Stimulated activated CD4-positive, alpha-beta T cell treated with anti-CD3 and anti-CD28 coated beads, Interleukin-1b, Interleukin-23, amount 100 ng/mL, for 48 hours (primary cell): ENCODE measurements at regions not wholly inside any gene's neighbourhood (a gene's known extent, or its start where the extent isn't known, plus 50 kb on each side); places are given as distances from the start of the nearest gene placed in this dataset.
"Not testable (repeated sequence)": the region's sequence is repeated elsewhere in the genome, so short reads cannot be mapped to it uniquely, and the experiment has no call there.

Source experiments
- DNase-seq: peaks from one replicate; pipeline ENCODE4 v3.0.0-alpha.2; 2020

DNA sequence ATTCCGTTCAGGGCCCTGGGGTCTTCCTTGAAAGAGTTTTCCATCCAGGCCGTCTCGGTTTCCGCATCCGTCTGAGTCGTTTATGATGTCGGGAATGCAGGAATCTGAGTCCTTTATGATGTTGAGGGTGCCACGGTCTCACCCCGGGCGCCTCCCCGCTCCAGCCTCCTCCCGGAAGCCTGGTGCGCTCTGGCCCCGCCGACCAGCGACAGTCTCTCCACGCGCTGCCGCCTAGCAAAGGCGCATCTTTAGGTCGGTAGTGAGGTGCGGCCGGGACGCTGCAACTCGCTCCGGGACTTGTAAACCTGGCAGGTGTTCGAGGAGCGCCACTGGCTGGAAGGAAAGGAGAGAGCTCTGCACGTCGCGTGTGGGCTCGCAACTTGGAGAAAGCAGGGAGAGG, 132.6 kb downstream of the FAM72C start:
- DNase-seq, result not testable (repeated sequence)

DNA sequence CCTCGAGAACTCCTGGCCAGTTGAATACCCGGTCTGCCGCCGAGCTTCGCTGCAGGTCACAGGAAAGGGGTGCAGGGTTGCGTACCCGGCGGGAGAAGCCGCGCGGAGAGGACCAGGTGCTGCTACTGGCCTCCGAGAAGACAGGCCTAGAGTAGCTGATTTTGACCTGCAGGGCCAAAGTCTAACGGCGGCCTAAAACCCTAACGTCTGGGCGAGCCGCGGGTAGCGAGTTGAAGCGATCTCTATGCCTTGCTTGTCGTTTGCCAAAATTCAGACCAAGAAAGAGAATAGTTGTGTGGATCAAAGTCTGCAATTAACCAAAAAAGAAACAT, 133.2 kb downstream of the FAM72C start:
- DNase-seq, result not testable (repeated sequence)

DNA sequence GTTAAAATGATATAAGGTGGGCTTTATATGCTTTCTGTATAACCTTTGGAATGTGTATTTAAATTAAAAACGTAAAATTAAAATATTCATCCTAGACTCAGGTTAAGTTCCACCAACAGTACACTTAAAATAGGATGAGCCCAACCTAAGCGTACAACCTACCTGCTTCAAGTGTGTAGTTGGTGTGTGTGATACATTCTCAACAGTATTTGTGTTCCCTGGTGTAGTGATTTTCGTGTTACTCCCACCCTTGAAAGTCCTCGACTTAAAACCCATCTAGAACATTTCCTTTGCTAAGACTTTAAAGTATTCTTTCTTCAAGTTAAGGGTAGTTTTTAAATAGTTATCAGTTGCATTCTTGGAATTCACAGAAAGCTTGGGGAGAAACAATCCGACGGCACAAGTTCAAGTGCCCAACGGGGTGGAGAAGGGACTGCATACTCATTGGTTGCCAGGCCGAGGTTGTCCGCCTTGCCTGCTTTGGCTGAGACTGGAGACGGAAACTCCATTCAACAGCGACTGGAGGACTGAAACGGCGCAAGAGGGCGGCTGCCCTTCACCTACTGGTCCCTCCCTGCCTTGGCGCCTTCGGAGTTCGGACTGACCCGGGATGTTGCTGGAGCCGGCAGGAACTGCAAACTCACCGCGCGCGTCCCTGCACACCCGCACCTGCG, 133.7 kb downstream of the FAM72C start:
- DNase-seq, result not testable (repeated sequence)

DNA sequence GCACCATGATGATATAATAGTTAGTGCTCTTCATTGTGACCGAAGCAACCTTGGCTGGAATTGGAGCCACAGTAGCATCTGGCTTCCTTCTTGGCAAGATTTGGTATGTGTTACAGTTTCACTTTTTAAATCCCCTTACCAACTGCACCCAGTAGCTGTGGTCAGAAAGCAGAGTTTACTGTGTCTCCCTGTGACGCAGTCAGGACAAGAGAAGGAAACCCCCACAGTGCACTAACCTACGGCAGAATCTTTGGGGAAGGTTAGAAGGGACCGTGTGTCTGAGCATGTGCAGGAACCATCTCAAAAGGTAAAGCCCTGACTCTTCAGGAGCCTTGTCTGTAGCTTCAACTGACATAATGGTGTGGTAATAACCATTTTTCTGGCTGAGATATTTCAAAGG, 138.4 kb downstream of the FAM72C start:
- DNase-seq, result not testable (repeated sequence)

DNA sequence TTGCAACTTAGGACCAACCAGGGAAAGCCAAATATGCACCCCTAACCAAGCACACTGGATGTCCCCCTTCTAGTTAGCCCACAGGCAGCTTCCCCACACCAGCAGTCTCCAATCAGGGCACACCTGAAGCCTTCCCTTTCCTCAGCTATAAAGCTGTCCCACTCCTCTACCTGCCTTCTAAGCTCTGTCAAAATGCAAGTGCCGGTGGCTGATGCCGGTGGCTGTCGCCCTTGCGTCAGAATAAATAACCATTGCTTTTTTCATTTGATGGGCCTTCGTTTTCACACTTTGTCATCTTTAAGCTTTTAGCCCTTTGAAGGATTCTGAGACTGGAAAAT, 139.4 kb downstream of the FAM72C start:
- DNase-seq, result not testable (repeated sequence)

DNA sequence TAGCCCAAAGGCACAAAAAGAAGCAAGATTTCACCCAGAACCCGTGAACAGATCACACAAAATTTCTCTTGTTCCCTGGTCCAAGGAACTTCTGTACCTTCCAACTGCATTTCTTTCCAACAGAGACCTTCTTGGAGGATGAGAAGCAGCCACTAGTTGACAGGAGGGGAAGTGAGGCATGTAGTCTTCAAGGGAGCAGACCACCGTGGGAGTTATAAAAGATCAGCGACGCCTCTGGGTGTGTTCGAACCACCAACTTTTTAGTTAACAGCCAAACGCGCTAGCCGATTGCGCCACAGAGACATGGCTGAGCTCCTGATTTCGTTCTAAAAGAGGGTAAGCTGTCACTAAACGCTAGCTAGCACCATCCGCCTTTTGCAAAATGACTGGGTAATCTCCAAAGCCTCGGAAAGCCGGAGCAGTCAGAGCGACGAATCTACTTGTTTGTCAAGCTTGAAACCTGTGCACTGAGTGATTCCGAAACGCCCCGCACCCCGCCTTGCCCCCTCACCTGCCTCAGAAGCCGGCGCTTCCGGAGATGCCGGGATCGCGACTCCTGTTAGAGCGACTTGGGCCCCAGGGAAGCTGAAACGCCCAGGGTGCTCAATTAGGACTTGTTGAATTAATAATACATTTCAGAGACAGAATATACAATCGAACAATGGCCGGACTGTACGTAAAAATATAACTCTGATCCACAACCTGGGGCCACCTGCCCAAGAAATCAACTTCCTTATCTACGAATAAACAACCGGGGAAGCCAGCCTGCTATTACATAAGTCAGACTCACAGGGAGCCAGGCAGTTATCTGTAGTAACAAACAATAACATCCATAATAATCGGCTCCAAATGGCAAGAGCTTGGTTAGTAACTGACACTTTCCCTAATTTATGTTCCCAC, 140.1 kb downstream of the FAM72C start:
- DNase-seq, result not testable (repeated sequence)

DNA sequence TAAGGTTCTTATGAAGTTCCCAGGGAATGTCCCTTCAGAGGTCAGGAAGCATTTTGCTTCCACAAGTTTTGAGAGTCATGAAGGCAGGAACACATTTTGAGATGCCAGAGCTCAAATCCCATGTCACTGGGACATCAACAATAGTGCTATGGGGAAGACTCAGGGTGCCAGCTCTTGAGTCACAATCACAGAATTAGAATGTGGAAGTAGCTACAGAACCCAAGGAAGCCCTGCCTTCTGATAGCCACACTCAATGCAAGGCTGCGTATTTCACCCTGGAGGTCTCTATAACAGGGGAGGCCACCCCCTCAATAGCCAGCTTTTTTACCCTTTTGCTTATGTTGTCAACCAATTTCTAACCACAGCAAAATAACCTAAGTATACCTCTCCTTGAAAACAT, 145.6 kb downstream of the FAM72C start:
- DNase-seq, result not testable (repeated sequence)

DNA sequence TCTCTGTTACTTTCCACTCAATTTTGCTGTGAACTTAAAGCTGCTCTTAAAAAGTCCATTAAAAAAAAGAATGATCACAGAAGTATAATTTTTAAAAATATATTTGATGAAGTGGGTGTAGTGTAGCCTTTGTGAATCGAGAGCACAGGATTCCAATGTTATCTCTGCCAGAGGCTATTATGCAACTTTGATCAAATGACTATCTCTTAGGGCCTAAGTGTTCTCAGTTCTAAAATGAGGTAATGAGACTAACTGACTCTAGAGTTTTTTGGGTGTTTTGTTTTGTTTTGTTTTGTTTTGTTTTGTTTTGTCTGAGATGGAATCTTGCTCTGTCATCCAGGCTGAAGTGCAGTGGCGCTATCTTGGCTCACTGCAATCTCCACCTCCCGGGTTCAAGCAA, 147.5 kb downstream of the FAM72C start:
- not testable (repeated sequence) for DNase-seq

DNA sequence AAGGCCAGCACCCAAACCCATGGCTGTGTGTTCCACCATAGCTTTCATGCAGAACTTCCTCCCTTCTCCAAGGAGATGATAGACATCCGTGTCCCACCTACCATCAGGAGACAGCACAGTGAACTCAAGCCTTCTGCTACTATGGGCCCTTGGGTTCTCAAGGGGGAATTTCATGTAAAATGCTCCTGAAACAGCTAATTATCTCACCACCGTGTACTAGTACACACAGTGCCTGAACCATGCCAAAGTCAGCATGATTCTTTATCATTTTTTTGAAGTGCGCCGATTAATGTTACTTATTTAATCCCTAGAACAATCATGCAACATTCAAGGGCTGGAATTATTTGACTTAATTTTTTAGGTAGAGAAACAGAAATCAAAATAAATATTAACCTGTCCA, 151.7 kb downstream of the FAM72C start:
- DNase-seq, result not testable (repeated sequence)

DNA sequence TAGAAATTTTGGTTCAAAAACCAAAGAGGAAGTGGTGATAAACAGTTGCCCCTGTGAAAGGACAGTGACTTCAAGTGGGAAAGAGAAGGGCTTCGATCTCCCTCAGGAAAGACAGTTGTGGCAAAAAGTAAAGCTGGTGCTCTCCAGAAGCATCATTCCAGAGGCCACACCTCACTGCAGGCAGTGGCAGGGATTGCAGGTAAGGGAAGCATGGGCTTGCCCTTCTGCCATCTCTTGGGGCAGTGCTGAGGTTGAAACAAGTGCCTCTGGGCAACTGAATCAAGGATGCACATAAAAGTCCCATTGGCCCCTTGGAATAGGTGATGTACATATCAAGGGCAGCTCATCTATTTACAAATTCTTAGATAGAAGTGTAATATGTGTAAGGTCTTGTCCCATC, 155.4 kb downstream of the FAM72C start:
- not testable (repeated sequence) for DNase-seq

DNA sequence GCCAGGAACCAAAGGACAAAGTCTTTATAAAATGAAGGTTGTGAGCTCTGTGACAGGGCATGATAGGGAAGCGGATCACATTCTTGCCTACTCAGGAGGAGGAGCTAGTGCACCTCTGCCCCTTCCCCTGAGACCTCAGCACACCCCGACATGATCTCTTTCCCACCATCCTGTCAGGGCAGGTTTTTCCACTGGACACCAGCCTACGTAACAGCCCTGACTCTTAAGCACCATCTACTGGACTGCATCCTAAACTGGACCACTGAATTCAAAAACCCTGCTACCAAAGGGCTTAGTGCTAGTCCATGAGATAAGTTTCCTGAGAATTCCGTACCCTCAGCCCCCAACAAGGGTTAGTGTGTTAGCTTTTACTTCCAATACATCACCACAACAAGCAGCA, 166.4 kb downstream of the FAM72C start:
- DNase-seq, result not testable (repeated sequence)

DNA sequence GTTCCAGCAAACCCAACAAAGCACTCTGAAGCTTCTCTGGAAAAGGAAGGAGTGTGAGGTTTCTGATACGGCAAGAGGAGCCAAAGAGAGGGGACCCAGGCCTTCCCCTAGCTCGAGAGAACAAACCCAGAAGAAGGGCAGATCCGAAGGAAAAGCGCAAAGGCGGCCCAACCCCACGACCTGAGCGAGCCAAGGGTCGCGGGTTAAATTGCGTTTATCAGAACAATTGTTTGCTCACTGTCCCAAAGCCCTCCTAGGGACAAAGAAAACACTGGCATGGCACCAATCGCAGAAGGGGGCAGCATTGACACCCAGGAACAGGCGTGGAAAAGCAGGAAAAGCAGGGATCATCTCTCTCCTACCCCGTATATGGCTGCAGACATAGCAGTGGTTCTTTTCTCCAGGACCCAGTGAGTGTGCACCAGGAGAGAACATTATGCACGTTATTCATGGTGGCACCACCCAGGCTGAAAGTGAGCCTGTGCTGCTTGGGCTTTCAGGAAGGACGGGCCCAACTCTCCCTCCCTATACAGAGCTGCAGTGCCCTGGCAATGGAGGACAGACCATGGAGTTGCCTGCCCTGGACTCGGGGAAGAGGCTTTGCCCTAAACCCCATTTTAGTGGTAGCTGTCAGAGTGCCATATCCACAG, 167.0 kb downstream of the FAM72C start:
- DNase-seq, result not testable (repeated sequence)

DNA sequence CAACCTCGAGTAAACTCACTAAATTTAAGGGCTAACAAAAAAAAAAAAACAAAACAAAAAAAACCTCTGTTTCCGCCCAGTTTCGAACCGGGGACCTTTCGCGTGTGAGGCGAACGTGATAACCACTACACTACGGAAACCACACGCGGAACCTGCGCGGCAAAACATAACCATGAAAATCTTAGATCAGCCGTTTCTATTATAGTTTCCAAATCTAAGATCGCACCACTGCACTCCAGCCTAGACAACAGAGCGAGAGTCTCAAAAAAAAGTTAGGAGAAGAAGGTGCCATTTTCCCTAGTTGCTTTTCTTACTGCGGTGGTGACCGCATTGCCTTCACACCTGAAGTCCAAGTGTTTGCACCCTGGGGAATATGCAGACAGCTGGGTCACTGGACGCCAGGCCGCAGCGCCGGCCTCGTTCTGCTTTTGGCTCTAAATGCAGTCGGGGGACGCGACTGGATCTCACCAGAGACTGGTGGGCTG, 167.8 kb downstream of the FAM72C start:
- peak; percentile 40 for DNase-seq

DNA sequence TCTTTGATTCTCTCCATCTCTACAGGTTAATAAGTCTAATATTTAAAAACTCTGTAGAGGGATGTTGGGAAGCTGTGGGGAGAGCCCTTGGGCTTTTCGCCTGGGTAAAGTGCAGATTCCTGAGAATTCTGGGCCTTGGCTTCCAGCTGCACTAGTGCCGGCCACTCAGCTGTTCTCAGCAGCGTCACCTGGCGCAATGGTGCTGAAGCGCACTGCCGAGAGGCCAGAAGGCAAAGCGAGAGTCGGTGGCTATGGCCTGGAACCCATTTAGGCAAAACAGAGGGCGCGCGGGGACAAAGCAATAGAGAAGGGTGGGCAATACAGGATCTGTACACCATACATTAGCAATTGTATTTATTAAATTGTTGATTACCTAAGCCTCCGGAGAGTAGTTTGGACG, 168.7 kb downstream of the FAM72C start:
- not testable (repeated sequence) for DNase-seq

DNA sequence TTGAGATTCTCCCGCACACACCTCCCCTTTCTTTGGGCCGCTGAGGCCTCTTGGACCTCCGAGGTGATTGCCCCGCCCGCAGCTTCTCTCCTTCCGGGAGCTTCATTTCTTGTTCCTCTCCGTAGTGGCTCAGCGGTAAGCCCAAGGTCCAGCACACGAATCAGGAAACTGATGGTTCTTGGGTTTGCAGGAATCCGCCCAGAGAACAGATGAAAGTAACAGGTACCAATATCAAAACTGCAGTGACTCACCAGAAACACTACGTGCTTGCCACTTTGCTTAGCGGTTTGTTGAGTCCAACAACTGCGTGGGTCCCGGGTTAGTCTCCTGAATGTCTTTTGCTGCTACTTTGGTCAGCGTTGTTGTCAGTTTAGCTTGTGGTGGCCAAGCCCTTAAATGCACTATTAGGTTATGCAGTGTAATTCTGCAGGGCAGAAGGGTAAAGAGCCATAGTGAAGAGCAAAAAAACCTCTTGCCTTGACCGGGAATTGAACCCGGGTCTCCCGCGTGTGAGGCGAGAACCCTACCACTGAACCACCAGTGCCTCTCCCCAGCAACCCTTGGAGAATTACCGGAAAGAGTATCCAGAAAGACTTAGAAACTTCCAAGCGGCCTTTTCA, 172.1 kb downstream of the FAM72C start:
- not testable (repeated sequence) for DNase-seq

DNA sequence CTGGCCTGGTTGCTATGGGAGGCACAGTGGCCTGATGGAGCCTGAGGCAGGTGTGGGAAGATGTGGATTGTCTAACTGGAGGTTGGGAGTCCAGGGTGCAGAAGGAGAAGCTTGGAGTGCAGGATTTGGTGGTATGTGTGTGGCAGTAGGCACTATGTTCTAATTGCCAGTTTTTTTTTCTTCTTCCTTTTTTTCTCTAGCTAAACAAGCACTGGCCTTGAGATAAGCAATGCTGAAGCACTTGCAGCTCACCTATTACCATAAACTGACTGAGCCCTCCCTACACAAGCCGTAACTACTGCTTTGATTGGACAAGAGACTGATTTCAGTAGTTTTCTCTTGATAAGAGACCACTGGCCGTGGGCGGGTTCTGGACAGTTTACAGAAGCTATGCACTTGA, 175.4 kb downstream of the FAM72C start:
- not testable (repeated sequence) for DNase-seq

DNA sequence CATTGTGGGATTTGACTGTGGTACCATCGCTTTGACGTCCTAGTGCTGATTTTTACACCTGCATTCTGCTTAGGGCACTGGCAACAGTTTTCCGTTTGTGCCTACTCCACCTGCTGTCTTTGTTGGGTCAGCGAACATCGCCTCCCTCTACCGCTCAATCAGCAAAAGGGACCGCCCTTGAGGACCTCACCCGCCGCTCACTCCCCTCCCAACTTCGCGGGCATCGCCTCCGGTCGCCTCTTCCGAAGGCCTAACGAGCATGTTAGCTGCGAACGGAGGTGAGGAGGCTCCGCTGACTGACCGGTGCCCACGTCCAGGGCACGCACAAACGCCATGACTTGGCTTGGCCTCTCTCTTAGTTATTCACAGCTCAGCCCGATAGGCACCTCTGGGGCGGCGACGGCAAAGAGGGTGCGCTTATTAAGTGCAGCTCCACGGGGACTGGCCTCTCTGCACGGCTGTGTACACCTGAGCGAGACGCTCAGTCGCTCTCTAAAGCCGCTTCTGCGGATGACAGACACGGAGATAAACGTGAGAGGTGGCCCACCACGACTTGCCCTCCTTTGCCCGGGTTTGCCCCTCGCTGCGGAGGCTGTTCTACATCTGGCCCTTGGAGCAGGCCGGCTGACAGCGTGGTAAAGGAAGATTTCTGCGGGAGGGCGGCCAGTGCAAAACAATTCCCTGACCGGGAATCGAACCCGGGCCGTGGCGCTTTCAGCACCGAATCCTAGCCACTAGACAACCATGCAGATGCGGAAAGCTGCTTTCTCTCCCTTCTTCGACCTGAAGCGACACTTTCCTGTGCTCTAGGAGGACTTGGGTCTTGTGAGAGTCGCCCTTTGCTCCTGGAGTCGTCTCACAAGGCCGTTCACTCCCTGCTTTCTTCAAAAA, 179.5 kb downstream of the FAM72C start:
- DNase-seq, result not testable (repeated sequence)

DNA sequence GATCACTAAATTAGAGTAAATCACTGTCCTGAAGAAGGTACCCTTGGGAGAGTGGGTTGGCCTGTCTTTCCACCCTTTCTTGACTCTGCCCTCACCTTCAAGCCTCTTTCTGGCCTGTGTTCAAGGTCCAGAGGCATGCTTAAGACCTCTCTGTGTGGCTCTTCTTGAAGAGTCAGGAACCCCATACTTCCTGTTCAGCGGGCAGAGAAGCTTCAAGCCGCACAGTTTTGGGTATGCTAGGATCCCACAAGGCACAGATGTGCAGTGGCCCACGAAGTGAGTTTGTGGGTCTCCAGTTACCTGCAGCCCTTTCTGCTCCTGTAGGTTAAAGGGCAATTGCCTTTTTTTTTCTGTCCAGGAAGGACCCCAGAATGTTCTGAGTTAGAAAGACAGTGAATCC, 185.4 kb downstream of the FAM72C start:
- not testable (repeated sequence) for DNase-seq

DNA sequence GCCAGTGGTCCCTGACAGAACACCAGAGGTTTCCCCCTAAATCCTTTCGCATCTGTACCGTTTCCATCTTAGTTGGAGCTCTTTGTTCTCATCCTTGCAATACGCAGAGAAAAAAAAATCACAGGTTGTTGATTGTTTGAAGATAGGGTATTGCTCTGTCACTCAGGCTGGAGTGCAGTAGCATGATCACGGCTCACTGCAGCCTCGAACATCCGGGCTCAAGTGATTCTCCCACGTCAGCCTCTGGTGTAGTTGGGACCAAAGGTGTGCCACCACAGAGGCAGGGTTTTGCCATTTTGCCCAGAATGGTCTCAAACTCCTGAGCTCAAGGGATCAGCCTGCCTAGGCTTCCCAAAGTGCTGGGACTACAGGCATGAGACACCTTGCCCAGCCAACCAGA, 185.9 kb downstream of the FAM72C start:
- not testable (repeated sequence) for DNase-seq

DNA sequence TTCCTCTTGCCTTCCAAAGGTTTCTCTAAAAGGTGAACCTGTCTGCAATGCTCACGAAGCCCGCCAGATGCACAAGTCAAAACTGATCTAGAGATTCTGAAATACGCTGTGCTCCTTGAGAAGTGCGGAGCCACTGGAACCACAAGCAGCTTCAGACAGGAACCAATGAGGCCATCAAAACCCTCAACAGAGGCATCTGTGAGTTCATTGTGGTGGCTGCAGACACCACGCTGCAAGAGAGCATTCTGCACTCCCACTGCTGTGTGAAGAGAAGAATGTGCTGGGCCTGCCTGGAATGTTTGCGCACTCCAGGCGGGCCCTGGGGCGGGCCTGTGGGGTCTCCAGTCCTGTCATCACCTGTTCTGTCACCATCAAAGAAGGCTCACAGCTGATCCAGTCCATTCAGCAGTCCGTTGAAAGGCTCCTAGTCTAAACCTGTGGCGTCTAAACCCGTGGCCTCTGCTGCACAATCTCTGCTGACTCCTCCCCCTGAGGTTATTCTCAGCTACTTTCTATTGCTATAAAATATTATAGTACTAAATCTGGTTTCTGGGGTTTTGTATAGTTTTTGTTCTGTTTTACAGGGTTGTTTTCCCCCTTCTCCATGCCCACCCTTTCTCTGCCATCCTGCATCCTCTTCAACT, 187.4 kb downstream of the FAM72C start:
- not testable (repeated sequence) for DNase-seq

DNA sequence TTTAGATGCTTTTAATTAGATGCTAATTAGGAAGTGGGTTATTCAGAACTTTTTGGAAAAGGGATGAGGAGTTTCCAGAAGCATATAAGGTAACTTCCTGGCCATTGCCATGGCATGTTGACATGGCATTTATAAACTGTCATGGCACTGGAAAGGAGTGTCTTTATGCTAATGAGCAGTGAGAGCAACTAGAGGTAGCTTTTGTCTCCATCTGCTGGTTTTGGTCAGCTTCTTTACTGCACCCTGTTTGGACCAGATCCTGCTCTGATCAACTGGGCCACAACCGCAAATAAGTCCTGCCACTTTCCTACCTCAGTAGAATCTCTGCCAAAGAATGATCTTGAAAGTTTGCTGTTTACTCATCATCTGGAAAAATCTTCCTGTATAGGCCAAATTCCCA, 193.6 kb downstream of the FAM72C start:
- not testable (repeated sequence) for DNase-seq

DNA sequence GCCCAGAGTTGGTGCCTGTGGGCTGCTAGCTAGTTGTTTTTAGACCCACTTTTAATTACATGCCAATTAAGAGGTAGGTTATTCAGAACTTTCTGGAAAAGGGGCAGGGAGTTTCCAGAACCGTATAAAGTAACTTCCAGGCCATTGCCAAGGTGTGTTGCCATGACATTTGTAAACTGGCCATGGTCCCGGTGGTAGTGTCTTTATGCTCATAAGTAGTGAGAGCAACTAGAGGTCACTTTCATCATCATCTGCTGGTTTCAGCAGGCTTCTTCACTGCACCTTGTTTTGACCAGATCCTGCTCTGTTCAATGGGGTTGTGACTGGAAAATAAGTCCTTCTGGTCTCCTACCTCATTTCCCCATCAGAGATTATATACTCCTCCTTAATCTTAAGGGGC, 207.0 kb downstream of the FAM72C start:
- not testable (repeated sequence) for DNase-seq
